ENCODE measurements at regions not wholly inside any gene's neighbourhood (a gene's known extent, or its start where the extent isn't known, plus 50 kb on each side); places are given as distances from the start of the nearest gene placed in this dataset.

DNA sequence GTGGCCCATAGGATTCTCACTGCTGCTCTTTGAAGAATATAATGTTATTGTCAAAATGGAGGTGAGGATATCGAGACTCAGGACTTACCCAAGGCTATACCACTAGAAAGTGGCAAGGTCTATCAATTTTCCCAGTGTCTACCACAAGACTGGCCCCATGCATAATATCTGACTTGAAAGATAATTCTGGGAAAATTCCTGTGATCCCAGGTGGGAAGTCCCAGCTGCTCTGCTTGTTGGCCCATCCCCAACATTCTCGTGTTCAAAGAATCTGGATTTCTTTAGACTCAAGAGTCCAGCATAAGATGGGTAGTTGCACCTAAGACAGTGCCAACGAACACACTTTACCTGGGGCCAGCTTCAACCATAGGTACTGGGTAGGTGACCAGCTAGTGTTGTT is 120.7 kb upstream of the DTNBP1 start:
- no peaks in the 10 kb centered on the region for H3K27me3 ChIP-seq (ENCODE audit: control insufficient read depth, insufficient read depth, low read length)
- TF ChIP-seq, protein P1, sequence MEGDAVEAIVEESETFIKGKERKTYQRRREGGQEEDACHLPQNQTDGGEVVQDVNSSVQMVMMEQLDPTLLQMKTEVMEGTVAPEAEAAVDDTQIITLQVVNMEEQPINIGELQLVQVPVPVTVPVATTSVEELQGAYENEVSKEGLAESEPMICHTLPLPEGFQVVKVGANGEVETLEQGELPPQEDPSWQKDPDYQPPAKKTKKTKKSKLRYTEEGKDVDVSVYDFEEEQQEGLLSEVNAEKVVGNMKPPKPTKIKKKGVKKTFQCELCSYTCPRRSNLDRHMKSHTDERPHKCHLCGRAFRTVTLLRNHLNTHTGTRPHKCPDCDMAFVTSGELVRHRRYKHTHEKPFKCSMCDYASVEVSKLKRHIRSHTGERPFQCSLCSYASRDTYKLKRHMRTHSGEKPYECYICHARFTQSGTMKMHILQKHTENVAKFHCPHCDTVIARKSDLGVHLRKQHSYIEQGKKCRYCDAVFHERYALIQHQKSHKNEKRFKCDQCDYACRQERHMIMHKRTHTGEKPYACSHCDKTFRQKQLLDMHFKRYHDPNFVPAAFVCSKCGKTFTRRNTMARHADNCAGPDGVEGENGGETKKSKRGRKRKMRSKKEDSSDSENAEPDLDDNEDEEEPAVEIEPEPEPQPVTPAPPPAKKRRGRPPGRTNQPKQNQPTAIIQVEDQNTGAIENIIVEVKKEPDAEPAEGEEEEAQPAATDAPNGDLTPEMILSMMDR (IDR thresholded peaks at IDR 0.05; ENCODE audit: insufficient read depth, low read depth, low read length) = no peak
- H3K36me3 ChIP-seq (ENCODE audit: control insufficient read depth, insufficient read depth, low read length) = no peaks in the 10 kb centered on the region
- no peak overlapping the region for H3K4me3 ChIP-seq (ENCODE audit: low read depth, low read length)
- ChIA-PET POLR2A (no interaction called here), CTCF (no interaction called here)
- DNase-seq (ENCODE audit: low read depth) = no peak

DNA sequence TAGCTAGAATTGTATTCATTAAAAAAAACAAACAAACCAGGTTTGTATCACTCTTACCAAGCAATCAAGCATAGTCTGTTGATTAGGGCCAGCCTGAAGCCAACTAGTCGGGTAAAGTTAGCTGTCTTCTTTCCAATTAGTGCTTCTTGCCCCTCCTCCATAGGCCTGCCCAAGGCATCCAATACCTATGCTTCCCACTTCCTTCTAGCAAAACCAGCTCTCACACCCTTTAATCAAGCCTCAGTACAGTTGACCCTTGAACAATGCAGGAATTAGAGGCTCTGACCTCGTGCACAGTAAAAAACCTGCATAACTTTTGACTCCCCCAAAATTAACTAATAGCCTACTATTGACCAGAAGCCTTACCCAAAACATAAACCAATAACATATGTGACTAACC is 119.1 kb upstream of the DTNBP1 start:
- DNase-seq (ENCODE audit: low read depth) = no peak
- no peaks in the 10 kb centered on the region for H3K27me3 ChIP-seq (ENCODE audit: control insufficient read depth, insufficient read depth, low read length)
- no peaks in the 10 kb centered on the region for H3K36me3 ChIP-seq (ENCODE audit: control insufficient read depth, insufficient read depth, low read length)
- TF ChIP-seq, protein P1 (IDR thresholded peaks at IDR 0.05; ENCODE audit: insufficient read depth, low read depth, low read length) = no peak
- ChIA-PET CTCF (interaction anchor here (1.0 kb wide), 1 partner anchor 27 kb away, joined by 4 read pairs; no protein-coding TSS in a partner anchor), POLR2A (no interaction called here)
- no peak overlapping the region for H3K4me3 ChIP-seq (ENCODE audit: low read depth, low read length)

DNA sequence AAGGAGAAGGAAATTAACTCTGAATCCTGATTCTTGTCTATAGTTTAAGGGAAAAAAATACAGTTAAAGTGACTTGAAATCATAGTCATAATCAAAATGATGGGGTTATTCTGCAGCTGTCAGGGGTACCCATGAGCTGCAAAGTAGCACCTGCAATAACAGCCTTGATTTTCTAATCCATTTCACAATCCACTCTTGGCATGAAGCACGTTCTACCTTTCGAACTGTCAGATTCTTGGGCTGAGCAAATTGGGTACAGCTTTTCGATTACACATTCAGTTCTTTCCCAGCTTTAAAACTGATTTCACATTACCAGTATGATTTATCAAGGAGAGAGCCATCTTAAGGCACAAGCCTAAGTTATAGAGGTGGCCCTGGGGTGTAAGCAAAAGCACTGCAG is 118.5 kb upstream of the DTNBP1 start:
- Histone ChIP-seq H3K36me3 (ENCODE audit: control insufficient read depth, insufficient read depth, low read length) (no peaks in the 10 kb centered on the region), H3K4me3 (ENCODE audit: low read depth, low read length) (no peak overlapping the region), H3K27me3 (ENCODE audit: control insufficient read depth, insufficient read depth, low read length) (no peaks in the 10 kb centered on the region)
- ChIA-PET POLR2A (no interaction called here), CTCF (interaction anchor here (0.9 to 1.4 kb wide), 3 partner anchors 12 to 90 kb away, joined by 3 to 4 read pairs (median 4); no protein-coding TSS in a partner anchor)
- TF ChIP-seq, protein P1 (IDR thresholded peaks at IDR 0.05; ENCODE audit: insufficient read depth, low read depth, low read length) = no peak
- DNase-seq (ENCODE audit: low read depth) = no peak

DNA sequence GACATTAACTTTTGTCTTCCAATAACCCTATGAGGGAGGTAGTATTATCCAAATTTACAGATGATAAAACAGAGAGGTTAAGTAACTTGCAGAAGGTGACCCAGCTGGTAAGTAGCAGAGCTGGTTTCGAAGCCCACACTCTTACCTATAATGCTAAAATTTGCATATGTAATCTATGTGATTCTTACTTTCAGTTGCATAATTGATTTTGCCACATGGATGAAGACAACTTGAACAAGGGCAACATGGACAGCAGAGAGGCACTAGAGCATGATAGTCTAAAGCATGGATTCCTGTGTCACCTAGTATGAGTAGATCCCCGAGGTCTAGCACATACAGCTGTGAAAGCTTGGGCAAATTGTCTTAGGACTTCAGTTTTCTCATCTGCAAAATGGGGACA is 117.6 kb upstream of the DTNBP1 start:
- no peaks in the 10 kb centered on the region for H3K36me3 ChIP-seq (ENCODE audit: control insufficient read depth, insufficient read depth, low read length)
- no peaks in the 10 kb centered on the region for H3K27me3 ChIP-seq (ENCODE audit: control insufficient read depth, insufficient read depth, low read length)
- no peak for DNase-seq (ENCODE audit: low read depth)
- ChIA-PET POLR2A (no interaction called here), CTCF (interaction anchor here (0.9 to 1.4 kb wide), 2 partner anchors 11 to 89 kb away, joined by 3 to 4 read pairs; no protein-coding TSS in a partner anchor)
- H3K4me3 ChIP-seq (ENCODE audit: low read depth, low read length) = no peak overlapping the region
- TF ChIP-seq, protein P1 (IDR thresholded peaks at IDR 0.05; ENCODE audit: insufficient read depth, low read depth, low read length) = no peak

DNA sequence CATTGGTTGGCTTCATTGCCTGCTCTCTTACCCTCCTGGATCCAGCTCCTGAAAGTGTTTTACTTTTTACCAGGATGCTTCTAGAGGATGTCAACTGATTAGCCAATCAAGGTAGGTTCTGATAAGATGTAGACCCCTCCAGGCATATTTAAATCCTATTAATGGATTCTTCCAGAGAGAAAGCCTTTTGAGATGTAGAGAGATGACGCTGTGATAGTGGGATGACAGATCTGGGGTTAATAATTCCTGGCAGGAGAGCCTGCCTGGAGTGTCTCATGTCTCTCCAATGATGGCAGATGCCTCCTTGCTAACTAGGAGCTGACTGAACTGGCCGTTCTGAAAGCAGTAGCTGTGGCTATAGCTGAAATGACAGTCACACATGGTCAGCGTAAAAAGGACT is 116.9 kb upstream of the DTNBP1 start:
- TF ChIP-seq, protein P1 (IDR thresholded peaks at IDR 0.05; ENCODE audit: insufficient read depth, low read depth, low read length) = no peak
- Histone ChIP-seq H3K27me3 (ENCODE audit: control insufficient read depth, insufficient read depth, low read length) (no peaks in the 10 kb centered on the region), H3K4me3 (ENCODE audit: low read depth, low read length) (no peak overlapping the region), H3K36me3 (ENCODE audit: control insufficient read depth, insufficient read depth, low read length) (no peaks in the 10 kb centered on the region)
- POLR2A ChIA-PET = no interaction called here
- DNase-seq (ENCODE audit: low read depth) = no peak
- CTCF ChIA-PET = interaction anchor here (0.6 kb wide), 1 partner anchor 387 kb away, joined by 3 read pairs; no protein-coding TSS in a partner anchor
